Stimulated activated naive CD4-positive, alpha-beta T cell treated with Interleukin-2 at 50 U/mL for 16 hours (primary cell): ENCODE measurements at regions not wholly inside any gene's neighbourhood (a gene's known extent, or its start where the extent isn't known, plus 50 kb on each side); places are given as distances from the start of the nearest gene placed in this dataset.

Experiments
- DNase-seq: peaks from one replicate; lab custom pipeline; 2025; lab: John Stamatoyannopoulos, UW

- DNase-seq = no peak
Measured at GRCh38 chr15:93428807-93429351, 339.9 kb upstream of the RGMA start.

DNA sequence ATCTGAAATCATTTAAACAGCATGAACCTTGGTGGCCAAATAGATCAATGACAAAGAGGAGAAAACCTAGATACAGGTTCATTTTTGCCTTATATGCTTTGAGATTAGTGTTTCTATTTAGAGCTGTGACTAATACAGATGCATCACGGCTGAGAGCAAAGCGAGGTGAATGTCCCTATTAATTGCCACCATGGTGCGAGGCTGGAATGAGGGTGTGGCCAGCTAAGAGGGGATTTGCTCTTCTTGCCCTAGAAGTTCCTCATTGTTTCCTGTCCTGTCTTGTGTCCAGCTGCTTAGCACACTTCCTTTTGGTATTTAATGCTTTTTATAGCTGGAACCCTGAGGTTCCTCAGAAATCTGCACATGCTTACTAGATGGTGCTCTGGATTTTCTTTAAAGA is 339.1 kb upstream of the RGMA start:
- no peak for DNase-seq

- no peak for DNase-seq
Measured at GRCh38 chr15:93424131-93424530, 335.1 kb upstream of the RGMA start.

GRCh38 chr15:93422476-93422875 is 333.5 kb upstream of the RGMA start:
- no peak for DNase-seq

DNA sequence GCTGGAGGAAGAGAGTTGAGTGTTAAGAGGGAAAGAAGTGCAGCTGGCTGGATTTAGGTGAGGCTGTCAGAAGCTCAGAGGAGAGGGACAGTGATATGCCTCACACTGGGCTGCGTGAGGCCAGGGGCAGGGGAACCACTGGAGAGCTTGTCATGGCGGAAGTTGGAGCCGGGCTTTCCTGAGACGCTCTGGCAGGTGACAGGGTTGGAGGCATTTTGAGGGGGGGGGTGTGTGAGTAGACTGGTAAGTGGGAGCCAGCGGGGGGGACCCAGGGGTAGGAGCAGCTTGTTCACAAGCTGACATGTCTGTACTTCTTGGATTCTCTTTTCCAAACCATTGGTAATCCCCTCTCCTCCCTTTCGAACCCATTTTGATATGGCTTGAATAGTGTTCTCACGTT is 331.5 kb upstream of the RGMA start:
- no peak for DNase-seq

DNA sequence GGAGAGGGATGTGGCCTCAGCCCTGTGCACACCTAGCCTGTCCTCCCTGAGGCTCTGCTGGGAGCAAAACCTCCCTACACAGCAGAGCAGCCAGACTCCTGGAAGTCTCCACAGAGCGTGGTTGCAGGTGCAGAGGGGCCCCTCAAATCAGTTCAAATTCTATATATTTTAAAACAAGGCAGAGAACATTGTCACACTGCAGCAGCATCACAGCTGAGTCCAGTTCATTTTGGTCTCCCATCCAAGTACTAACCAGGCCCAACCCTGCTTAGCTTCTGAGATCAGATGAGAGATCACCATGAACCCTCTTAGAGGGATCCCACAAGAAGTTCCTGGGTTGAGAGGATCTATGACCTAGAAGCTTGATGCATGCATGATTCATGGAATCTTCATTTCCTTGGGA is 331.0 kb upstream of the RGMA start:
- no peak for DNase-seq

GRCh38 chr15:93418566-93418965 is 329.6 kb upstream of the RGMA start:
- no peak for DNase-seq

DNA sequence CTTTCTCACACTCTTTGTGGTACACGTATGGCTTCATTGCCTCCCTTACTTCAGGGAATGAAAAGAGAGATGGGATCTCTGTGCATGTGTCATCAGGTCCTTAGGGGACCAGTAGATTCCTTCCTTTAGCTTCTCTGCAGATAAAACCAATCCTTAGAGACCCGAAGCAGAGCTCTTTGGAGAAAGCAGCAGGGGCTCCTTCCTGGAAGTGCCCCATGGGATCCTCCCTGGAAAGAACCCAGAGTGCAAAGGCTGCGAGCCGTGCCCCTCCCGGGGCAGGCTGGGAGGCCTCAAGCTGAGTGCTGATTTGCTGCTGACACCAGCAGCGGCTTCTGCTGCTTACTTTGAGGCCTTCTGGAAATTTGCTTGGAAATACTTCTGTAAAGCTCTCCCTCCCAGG is 328.6 kb upstream of the RGMA start:
- DNase-seq = no peak

- no peak for DNase-seq
Measured at GRCh38 chr15:93417156-93417555, 328.1 kb upstream of the RGMA start.

GRCh38 chr15:93415576-93415975 is 326.6 kb upstream of the RGMA start:
- DNase-seq = no peak

GRCh38 chr15:93414576-93415231 is 325.7 kb upstream of the RGMA start:
- DNase-seq = no peak

GRCh38 chr15:93413745-93414144 is 324.7 kb upstream of the RGMA start:
- no peak for DNase-seq

DNA sequence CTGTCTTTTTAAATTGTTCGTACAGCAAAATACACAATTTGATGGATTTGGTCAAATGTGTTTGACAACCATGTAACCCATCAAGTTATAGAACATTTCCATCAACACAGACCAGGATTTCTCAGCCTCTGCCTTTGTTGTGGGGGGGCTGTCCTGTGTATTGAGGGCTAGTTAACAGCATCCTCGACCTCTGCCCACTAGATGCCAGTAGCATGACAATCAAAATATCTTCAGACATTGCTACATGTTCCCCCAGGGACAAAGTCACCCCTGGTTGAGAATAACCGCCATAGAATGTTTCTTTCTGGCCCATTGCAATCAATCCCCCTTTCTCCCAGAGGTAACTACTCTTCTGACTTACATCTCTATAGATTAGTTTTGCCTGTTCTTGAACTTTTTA is 310.1 kb upstream of the RGMA start:
- DNase-seq = no peak

GRCh38 chr15:93389211-93389610 is 300.2 kb upstream of the RGMA start:
- no peak for DNase-seq

- DNase-seq = no peak
Measured at GRCh38 chr15:93384886-93385285, 295.9 kb upstream of the RGMA start.

DNA sequence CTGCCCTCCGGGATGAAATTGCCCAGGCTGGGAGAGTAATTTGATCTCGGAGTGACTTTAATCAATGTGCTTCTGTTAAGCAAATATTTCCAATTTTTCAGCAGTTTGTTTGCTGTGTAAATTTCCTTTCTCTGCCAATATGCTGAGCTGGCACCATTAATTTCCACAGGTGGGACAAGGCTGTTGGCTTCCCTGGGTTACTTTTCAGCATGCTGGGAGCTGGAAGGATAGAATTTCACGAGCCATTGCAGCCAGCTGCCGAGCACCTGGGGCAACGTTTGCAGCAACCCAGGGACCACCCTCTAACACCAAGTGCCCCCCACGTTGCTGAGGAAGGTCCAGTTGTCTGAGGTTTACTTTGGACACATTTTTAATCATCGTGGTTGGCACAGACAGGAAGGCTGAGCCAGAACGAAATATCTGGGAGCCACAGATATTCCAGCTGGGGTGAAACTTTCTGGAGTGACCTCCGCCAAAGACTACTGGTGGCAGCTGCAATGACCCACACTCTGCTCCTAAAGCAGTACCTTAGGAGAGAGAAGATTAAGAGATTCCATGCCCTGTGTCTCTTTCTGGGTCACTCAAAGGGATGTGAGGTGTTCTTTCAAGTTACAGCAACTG is 293.3 kb upstream of the RGMA start:
- DNase-seq = no peak

GRCh38 chr15:93378558-93378957 is 289.5 kb upstream of the RGMA start:
- no peak for DNase-seq

GRCh38 chr15:93372865-93373223 is 283.8 kb upstream of the RGMA start:
- DNase-seq = no peak

- DNase-seq = no peak
Measured at GRCh38 chr15:93372208-93372864, 283.3 kb upstream of the RGMA start.

DNA sequence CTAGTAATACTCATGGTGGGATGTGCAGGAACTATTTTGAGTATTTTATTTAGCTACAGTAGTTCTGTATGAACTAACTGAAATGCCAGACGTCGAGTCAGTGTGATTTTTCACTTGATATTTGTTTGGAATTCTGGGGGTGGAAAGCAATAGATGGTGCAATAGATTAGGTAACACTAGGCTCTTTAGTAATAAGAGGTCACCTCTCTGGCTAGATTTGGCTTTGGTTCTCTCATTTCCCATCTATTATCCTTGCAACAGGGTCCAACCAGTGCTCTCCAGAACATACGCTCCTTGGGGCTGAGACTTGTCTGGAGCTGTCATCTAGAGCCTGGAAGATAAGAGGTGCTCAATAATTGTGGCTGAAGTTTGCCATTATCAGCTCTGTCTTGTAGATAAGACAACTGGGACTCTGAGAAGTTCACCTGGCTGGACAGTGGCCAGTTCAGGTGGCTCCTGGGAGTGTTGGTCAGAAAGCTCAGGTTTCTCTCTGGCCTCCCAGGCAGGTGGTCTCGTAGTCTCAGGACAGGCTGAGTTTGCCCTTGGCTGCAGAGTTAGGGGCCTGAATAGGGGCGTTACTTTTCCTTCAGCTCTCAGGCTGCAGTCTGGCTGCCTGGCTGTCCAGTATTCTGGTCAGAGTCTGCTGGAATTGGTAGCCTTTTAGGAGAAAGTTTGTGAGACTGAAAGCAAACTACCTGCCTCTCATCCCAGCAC is 277.5 kb upstream of the RGMA start:
- DNase-seq = no peak

DNA sequence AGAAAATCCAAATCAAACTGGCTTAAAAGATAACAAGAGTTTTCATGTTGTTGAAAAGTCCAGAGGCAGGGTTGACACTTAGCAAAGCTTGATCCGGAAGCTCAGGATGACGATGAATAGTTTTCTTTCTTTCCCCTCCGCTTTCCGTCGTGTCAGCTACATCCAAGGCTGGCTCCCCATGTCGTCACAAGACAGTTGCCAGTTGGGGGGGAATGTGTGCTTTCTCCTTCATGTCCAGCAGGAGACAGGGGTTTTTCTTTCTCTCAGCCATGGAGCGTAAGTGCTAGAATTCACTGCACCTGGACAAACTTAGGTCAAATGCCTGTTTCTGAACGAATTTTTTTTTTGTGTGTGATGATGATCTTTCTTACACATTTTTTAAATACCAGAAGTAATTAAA is 273.8 kb upstream of the RGMA start:
- no peak for DNase-seq

DNA sequence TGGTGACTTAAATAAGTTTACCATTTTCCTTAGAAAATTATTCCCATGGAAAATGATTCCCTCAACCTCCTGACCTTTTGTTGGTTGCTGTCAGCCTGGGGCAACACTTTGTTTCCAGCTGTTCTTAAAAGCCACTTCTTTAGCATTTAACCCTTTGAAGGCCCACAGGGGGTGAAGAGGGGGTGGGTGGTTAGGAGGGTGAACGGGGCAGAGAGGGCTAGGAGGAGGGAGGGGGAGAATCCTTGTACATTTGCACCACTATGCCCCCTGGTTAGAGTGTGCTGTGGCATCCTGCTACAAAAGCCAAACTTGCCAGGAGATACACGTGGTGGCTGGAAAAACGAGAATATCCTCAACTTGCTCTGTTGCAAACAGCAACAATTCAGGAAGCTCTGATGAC is 273.2 kb upstream of the RGMA start:
- no peak for DNase-seq

GRCh38 chr15:93361703-93362102 is 272.7 kb upstream of the RGMA start:
- no peak for DNase-seq
